HEK293 (cell line): ENCODE measurements at regions not wholly inside any gene's neighbourhood (a gene's known extent, or its start where the extent isn't known, plus 50 kb on each side); places are given as distances from the start of the nearest gene placed in this dataset.

Source experiments
- CTCF ChIA-PET: fragments of 350-600 bp; formaldehyde crosslinking; extraction: SDS; loops from one replicate; lab custom pipeline; 2021; ENCODE audit warnings: antibody characterized with exemption; lab: Yijun Ruan, JAX
- POLR2A ChIA-PET: fragments of 300-600 bp; formaldehyde crosslinking; extraction: SDS; loops from one replicate; lab custom pipeline; 2020; ENCODE audit warnings: antibody characterized with exemption, inconsistent platforms; lab: Yijun Ruan, JAX
- H3K27ac ChIP-seq: fragments of 200-500 bp; sonication (Bioruptor generic); 2 replicates; pipeline ENCODE4 v1.5.1; 2014; ENCODE audit warnings: low read depth, low read length, control low read depth, inconsistent platforms; ENCODE audit errors: extremely low read depth
- H3K36me3 ChIP-seq, 2 experiments: fragments of 200-500 bp in 1 of 2; sonication (Bioruptor generic) in 1 of 2; 1 replicate in 1 of 2; 2 replicates in 1 of 2; pipeline ENCODE4 v1.5.1; 2014 to 2017; ENCODE audit warnings: inconsistent platforms in 2 of 2, low read length in 2 of 2; ENCODE audit not compliant: control insufficient read depth in 2 of 2, insufficient read depth in 1 of 2
- H3K4me1 ChIP-seq: fragments of 200-500 bp; sonication (Bioruptor generic); 2 replicates; pipeline ENCODE4 v1.5.1; 2014; ENCODE audit warnings: mild to moderate bottlenecking, low read length, inconsistent platforms; ENCODE audit not compliant: control insufficient read depth, insufficient read depth
- H3K4me3 ChIP-seq: 2 replicates; pipeline ENCODE4 v1.5.1; 2011; ENCODE audit warnings: low read depth, mild to moderate bottlenecking, control low read depth, low read length, moderate library complexity
- H3K9me3 ChIP-seq: fragments of 200-500 bp; sonication (Bioruptor generic); 2 replicates; pipeline ENCODE4 v1.5.1; 2014; ENCODE audit warnings: low read depth, low read length, inconsistent platforms; ENCODE audit not compliant: control insufficient read depth, insufficient read depth
- BCL6B ChIP-seq: fragments of 450-650 bp; formaldehyde crosslinking; IDR thresholded peaks from 2 replicates; pipeline ENCODE4 v1.5.1; 2017; ENCODE audit warnings: missing biosample characterization, missing genetic modification characterization
- ELK4 ChIP-seq: IDR thresholded peaks from 2 replicates; pipeline ENCODE4 v1.6.1; 2011; ENCODE audit warnings: mild to moderate bottlenecking, low read depth, low read length, borderline replicate concordance
- GLI2 ChIP-seq: fragments of 450-650 bp; formaldehyde crosslinking; IDR thresholded peaks from 2 replicates; pipeline ENCODE4; 2017; ENCODE audit warnings: missing biosample characterization, missing genetic modification characterization, low read depth, borderline replicate concordance
- HIC1 ChIP-seq: fragments of 450-650 bp; formaldehyde crosslinking; IDR thresholded peaks from 2 replicates; pipeline ENCODE4 v1.5.1; 2016; ENCODE audit warnings: missing biosample characterization, missing genetic modification characterization
- KLF17 ChIP-seq: fragments of 450-650 bp; formaldehyde crosslinking; IDR thresholded peaks from 2 replicates; pipeline ENCODE4 v1.5.1; 2016; ENCODE audit warnings: missing biosample characterization, missing genetic modification characterization
- MYNN ChIP-seq: fragments of 450-650 bp; formaldehyde crosslinking; IDR thresholded peaks from 2 replicates; pipeline ENCODE4 v1.5.1; 2016; ENCODE audit warnings: missing biosample characterization, missing genetic modification characterization, borderline replicate concordance
- ZBTB1 ChIP-seq: fragments of 450-650 bp; formaldehyde crosslinking; IDR thresholded peaks from 2 replicates; pipeline ENCODE4 v1.5.1; 2016; ENCODE audit warnings: missing biosample characterization, missing genetic modification characterization
- ZBTB11 ChIP-seq: fragments of 450-650 bp; formaldehyde crosslinking; conservative IDR thresholded peaks from 2 replicates; pipeline ENCODE4 v1.5.1; 2016; ENCODE audit warnings: low read depth, missing biosample characterization, missing genetic modification characterization
- ZBTB6 ChIP-seq: fragments of 450-650 bp; formaldehyde crosslinking; IDR thresholded peaks from 2 replicates; pipeline ENCODE4 v1.5.1; 2017; ENCODE audit warnings: missing biosample characterization, missing genetic modification characterization
- ZNF23 ChIP-seq: fragments of 450-650 bp; formaldehyde crosslinking; IDR thresholded peaks from 2 replicates; pipeline ENCODE4 v1.5.1; 2016; ENCODE audit warnings: missing biosample characterization, missing genetic modification characterization, borderline replicate concordance
- ZNF248 ChIP-seq: fragments of 450-650 bp; formaldehyde crosslinking; IDR thresholded peaks from 2 replicates; pipeline ENCODE4 v1.5.1; 2017; ENCODE audit warnings: missing biosample characterization, missing genetic modification characterization
- ZNF335 ChIP-seq: fragments of 450-650 bp; formaldehyde crosslinking; conservative IDR thresholded peaks from 2 replicates; pipeline ENCODE4 v1.5.1; 2016; ENCODE audit warnings: missing biosample characterization, missing genetic modification characterization
- ZNF404 ChIP-seq: fragments of 450-650 bp; formaldehyde crosslinking; IDR thresholded peaks from 2 replicates; pipeline ENCODE4 v1.5.1; 2017; ENCODE audit warnings: missing biosample characterization, missing genetic modification characterization
- ZNF529 ChIP-seq: fragments of 450-650 bp; formaldehyde crosslinking; IDR thresholded peaks from 2 replicates; pipeline ENCODE4 v1.5.1; 2017; ENCODE audit warnings: missing genetic modification characterization, missing biosample characterization; ENCODE audit not compliant: insufficient replicate concordance
- ZNF571 ChIP-seq: fragments of 450-650 bp; formaldehyde crosslinking; IDR thresholded peaks from 2 replicates; pipeline ENCODE4 v1.5.0; 2017; ENCODE audit warnings: missing biosample characterization, missing genetic modification characterization
- ZNF610 ChIP-seq: fragments of 450-650 bp; formaldehyde crosslinking; IDR thresholded peaks from 2 replicates; pipeline ENCODE4 v1.5.1; 2016; ENCODE audit warnings: missing biosample characterization, missing genetic modification characterization, borderline replicate concordance
- ZNF624 ChIP-seq: fragments of 450-650 bp; formaldehyde crosslinking; IDR thresholded peaks from 2 replicates; pipeline ENCODE4 v1.5.1; 2017; ENCODE audit warnings: missing biosample characterization, missing genetic modification characterization
- ZNF639 ChIP-seq: fragments of 450-650 bp; formaldehyde crosslinking; IDR thresholded peaks from 2 replicates; pipeline ENCODE4 v1.5.1; 2016; ENCODE audit warnings: missing biosample characterization, missing genetic modification characterization
- ZNF776 ChIP-seq: fragments of 450-650 bp; formaldehyde crosslinking; IDR thresholded peaks from 2 replicates; pipeline ENCODE4 v1.5.0; 2017; ENCODE audit warnings: missing biosample characterization, missing genetic modification characterization, borderline replicate concordance
- ZSCAN5A ChIP-seq: fragments of 450-650 bp; formaldehyde crosslinking; IDR thresholded peaks from 2 replicates; pipeline ENCODE4 v1.5.1; 2016; ENCODE audit warnings: missing biosample characterization, missing genetic modification characterization

- TF ChIP-seq BCL6B (tag by site-specific recombination): no peak
Observed at GRCh38 chr4:60814549-60814948, 385.6 kb upstream of the ADGRL3 start (continued).

GRCh38 chr4:60817609-60818008 is 382.5 kb upstream of the ADGRL3 start:
- Histone ChIP-seq H3K27ac (no peak overlapping the region), H3K4me3 (no peak overlapping the region), H3K4me1 (no peaks in the 10 kb centered on the region), H3K9me3 (no peaks in the 10 kb centered on the region), H3K36me3 (no peaks in the 10 kb centered on the region)
- CTCF ChIA-PET: no interaction called here
- POLR2A ChIA-PET: no interaction called here
- no peak for TF ChIP-seq ZNF404 (tag by site-specific recombination)
- TF ChIP-seq ZSCAN5A (tag by site-specific recombination): no peak
- TF ChIP-seq ZBTB6 (tag by site-specific recombination): no peak
- TF ChIP-seq ZNF571 (tag by site-specific recombination): no peak
- TF ChIP-seq ZNF610 (tag by site-specific recombination): no peak
- no peak for TF ChIP-seq KLF17 (tag by site-specific recombination)
- no peak for TF ChIP-seq ZNF23 (tag by site-specific recombination)
- TF ChIP-seq BCL6B (tag by site-specific recombination): no peak
- TF ChIP-seq GLI2 (tag by site-specific recombination): no peak
- no peak for TF ChIP-seq ELK4
- TF ChIP-seq ZBTB1: no peak
- TF ChIP-seq ZNF624: no peak
- TF ChIP-seq ZNF529 (tag by site-specific recombination): no peak
- no peak for TF ChIP-seq ZBTB11
- TF ChIP-seq ZNF639 (tag by site-specific recombination): no peak
- TF ChIP-seq ZNF248: no peak
- no peak for TF ChIP-seq ZNF335
- no peak for TF ChIP-seq HIC1 (tag by site-specific recombination)
- no peak for TF ChIP-seq ZNF776 (tag by site-specific recombination)
- no peak for TF ChIP-seq MYNN
